IMR-90 (cell line): ENCODE measurements at regions not wholly inside any gene's neighbourhood (a gene's known extent, or its start where the extent isn't known, plus 50 kb on each side); places are given as distances from the start of the nearest gene placed in this dataset.

Experiments
- ATAC-seq: fragments of 200-7000 bp; cut with Tn5 transposase; 2 replicates; pipeline ENCODE4 v1.9.1; 2020; ENCODE audit warnings: low read depth, mild to moderate bottlenecking, moderate library complexity
- BruUV-seq: library from RNA; stranded (reverse); fragments of 400-500 nt; replicated peaks from 2 replicates; lab custom pipeline; 2021; lab: Mats Ljungman, UMichigan
- CTCF ChIA-PET: fragments of 300-600 bp; formaldehyde crosslinking; extraction: SDS; loops from one replicate; lab custom pipeline; 2021; ENCODE audit warnings: antibody characterized with exemption; lab: Yijun Ruan, JAX
- POLR2A ChIA-PET: fragments of 300-600 bp; sonication (Branson Sonifier 250); formaldehyde crosslinking; loops from one replicate; lab custom pipeline; 2022; ENCODE audit warnings: antibody characterized with exemption; ENCODE audit not compliant: unreplicated experiment; lab: Charles Lee
- DNase-seq: peaks from one replicate; pipeline ENCODE4 v3.0.0; 2013
- H2AFZ ChIP-seq: replicated peaks from 2 replicates; pipeline ENCODE3; 2013; ENCODE audit warnings: low read length, mild to moderate bottlenecking; ENCODE audit not compliant: poor library complexity
- H2AK5ac ChIP-seq: 2 replicates; pipeline ENCODE4 v1.6.1; 2013; ENCODE audit warnings: low read depth, low read length, inconsistent platforms
- H2AK9ac ChIP-seq: replicated peaks from 2 replicates; pipeline ENCODE3; 2013; ENCODE audit warnings: mild to moderate bottlenecking, low read depth, low read length, moderate library complexity; ENCODE audit not compliant: poor library complexity
- H2BK120ac ChIP-seq: 2 replicates; pipeline ENCODE4 v1.6.1; 2013; ENCODE audit warnings: low read depth, low read length, inconsistent platforms
- H2BK15ac ChIP-seq: 3 replicates; pipeline ENCODE4 v1.6.1; 2013; ENCODE audit warnings: low read depth, low read length, inconsistent platforms
- H2BK20ac ChIP-seq: 2 replicates; pipeline ENCODE4 v1.6.1; 2013; ENCODE audit warnings: low read depth, mild to moderate bottlenecking, inconsistent platforms, low read length, moderate library complexity
- H2BK5ac ChIP-seq: 2 replicates; pipeline ENCODE4 v1.6.1; 2013; ENCODE audit warnings: mild to moderate bottlenecking, low read depth, low read length, inconsistent platforms; ENCODE audit not compliant: poor library complexity, severe bottlenecking
- H3K14ac ChIP-seq: replicated peaks from 2 replicates; pipeline ENCODE4 v1.6.1; 2013; ENCODE audit warnings: low read depth, low read length, inconsistent platforms
- H3K18ac ChIP-seq: 2 replicates; pipeline ENCODE4 v1.6.1; 2013; ENCODE audit warnings: low read depth, low read length, control low read depth
- H3K23ac ChIP-seq: 2 replicates; pipeline ENCODE4 v1.6.1; 2013; ENCODE audit warnings: low read depth, low read length, inconsistent platforms
- H3K27ac ChIP-seq: 2 replicates; pipeline ENCODE4 v1.5.1; 2013; ENCODE audit warnings: mild to moderate bottlenecking, control low read depth, low read length; ENCODE audit not compliant: insufficient read depth
- H3K27me3 ChIP-seq: 2 replicates; pipeline ENCODE4 v1.6.1; 2013; ENCODE audit warnings: low read length; ENCODE audit not compliant: control insufficient read depth, insufficient read depth
- H3K36me3 ChIP-seq: 2 replicates; pipeline ENCODE4 v1.6.1; 2013; ENCODE audit warnings: low read length, mixed read lengths; ENCODE audit not compliant: control insufficient read depth, insufficient read depth
- H3K4ac ChIP-seq: 2 replicates; pipeline ENCODE4 v1.6.1; 2013; ENCODE audit warnings: low read depth, low read length, inconsistent platforms
- H3K4me1 ChIP-seq: 2 replicates; pipeline ENCODE4 v1.6.1; 2013; ENCODE audit warnings: low read length, mixed read lengths; ENCODE audit not compliant: control insufficient read depth, insufficient read depth
- H3K4me2 ChIP-seq: 2 replicates; pipeline ENCODE4 v1.6.1; 2013; ENCODE audit warnings: low read depth, mild to moderate bottlenecking, control low read depth, low read length, moderate library complexity
- H3K4me3 ChIP-seq: 2 replicates; pipeline ENCODE4 v1.5.1; 2013; ENCODE audit warnings: low read depth, mild to moderate bottlenecking, control low read depth, low read length, moderate library complexity; ENCODE audit not compliant: insufficient read depth
- H3K56ac ChIP-seq: 2 replicates; pipeline ENCODE4 v1.6.1; 2013; ENCODE audit warnings: low read length, inconsistent platforms; ENCODE audit not compliant: insufficient read depth; ENCODE audit errors: extremely low read depth
- H3K79me1 ChIP-seq, 2 experiments: 2 replicates each; pipeline ENCODE4 v1.6.1; 2013; ENCODE audit warnings: low read length in 2 of 2, inconsistent platforms in 1 of 2, low read depth in 1 of 2
- H3K9ac ChIP-seq: 2 replicates; pipeline ENCODE4 v1.6.1; 2013; ENCODE audit warnings: low read depth, low read length, control low read depth
- H3K9me1 ChIP-seq: 2 replicates; pipeline ENCODE4 v1.6.1; 2013; ENCODE audit warnings: low read length, inconsistent platforms; ENCODE audit not compliant: insufficient read depth
- H3K9me3 ChIP-seq: 2 replicates; pipeline ENCODE4 v1.6.1; 2013; ENCODE audit warnings: low read length; ENCODE audit not compliant: control insufficient read depth, insufficient read depth
- H4K20me1 ChIP-seq: 2 replicates; pipeline ENCODE4 v1.6.1; 2013; ENCODE audit warnings: low read length, inconsistent platforms; ENCODE audit not compliant: insufficient read depth
- H4K5ac ChIP-seq: 2 replicates; pipeline ENCODE4 v1.6.1; 2013; ENCODE audit warnings: mild to moderate bottlenecking, low read depth, low read length, control low read depth
- H4K8ac ChIP-seq, 2 experiments: 2 replicates each; pipeline ENCODE4 v1.6.1; 2013; ENCODE audit warnings: low read depth in 2 of 2, low read length in 2 of 2, control low read depth in 1 of 2, inconsistent platforms in 1 of 2
- H4K91ac ChIP-seq: 2 replicates; pipeline ENCODE4 v1.6.1; 2013; ENCODE audit warnings: low read depth, low read length, inconsistent platforms; ENCODE audit not compliant: insufficient read depth
- BHLHE40 ChIP-seq: fragments of 150-350 bp; IDR thresholded peaks from 2 replicates; pipeline ENCODE4 v1.6.1; 2016; ENCODE audit warnings: mild to moderate bottlenecking, low read depth, low read length
- CEBPB ChIP-seq: IDR thresholded peaks from 2 replicates; pipeline ENCODE4 v1.6.1; 2012; ENCODE audit warnings: low read depth, low read length, improper control_type of control experiment
- FOS ChIP-seq: fragments of 150-350 bp; IDR thresholded peaks from 2 replicates; pipeline ENCODE4 v1.6.1; 2016; ENCODE audit warnings: low read depth, low read length
- MAFK ChIP-seq: IDR thresholded peaks from 2 replicates; pipeline ENCODE4 v1.6.1; 2012; ENCODE audit warnings: low read depth, low read length, improper control_type of control experiment
- MAZ ChIP-seq: IDR thresholded peaks from 2 replicates; pipeline ENCODE4 v1.6.1; 2012; ENCODE audit warnings: low read depth, mild to moderate bottlenecking, low read length, improper control_type of control experiment, moderate library complexity, borderline replicate concordance
- NFE2L2 ChIP-seq: fragments of 150-350 bp; IDR thresholded peaks from 2 replicates; pipeline ENCODE4 v1.6.1; 2016; ENCODE audit warnings: low read depth, mild to moderate bottlenecking, low read length
- RAD21 ChIP-seq: IDR thresholded peaks from 2 replicates; pipeline ENCODE4 v1.6.1; 2012; ENCODE audit warnings: low read length, improper control_type of control experiment
- RCOR1 ChIP-seq: IDR thresholded peaks from 2 replicates; pipeline ENCODE4 v1.6.1; 2012; ENCODE audit warnings: mild to moderate bottlenecking, low read length, improper control_type of control experiment; ENCODE audit not compliant: insufficient replicate concordance
- WGBS, 2 experiments: methylation state at CpG; one replicate each; pipeline versions ENCODE4 v1.1.5 to v1.1.7; 2013; ENCODE audit warnings: missing lambda C conversion rate in 2 of 2; ENCODE audit not compliant: insufficient read length in 1 of 2; ENCODE audit errors: extremely low coverage in 2 of 2; 5-methylcytosine and 5-hydroxymethylcytosine counted together
- dilution Hi-C: fragments of 300-500 bp; cut with HindIII; formaldehyde crosslinking; loops from one replicate; pipeline ENCODE4 v1.14.3; 2018; ENCODE audit warnings: low sequenced_read_pairs; ENCODE audit not compliant: unreplicated experiment
- in situ Hi-C: fragments of 300-500 bp; cut with MboI; formaldehyde crosslinking; loops from 3 replicates; pipeline ENCODE4 v1.14.3; 2019; ENCODE audit warnings: low sequenced_read_pairs, inconsistent platforms, mixed read lengths
- intact Hi-C: fragments of 100-400 bp; cut with micrococcal nuclease; formaldehyde crosslinking; loops from 2 replicates; pipeline ENCODE4 v1.10.0; 2022

DNA sequence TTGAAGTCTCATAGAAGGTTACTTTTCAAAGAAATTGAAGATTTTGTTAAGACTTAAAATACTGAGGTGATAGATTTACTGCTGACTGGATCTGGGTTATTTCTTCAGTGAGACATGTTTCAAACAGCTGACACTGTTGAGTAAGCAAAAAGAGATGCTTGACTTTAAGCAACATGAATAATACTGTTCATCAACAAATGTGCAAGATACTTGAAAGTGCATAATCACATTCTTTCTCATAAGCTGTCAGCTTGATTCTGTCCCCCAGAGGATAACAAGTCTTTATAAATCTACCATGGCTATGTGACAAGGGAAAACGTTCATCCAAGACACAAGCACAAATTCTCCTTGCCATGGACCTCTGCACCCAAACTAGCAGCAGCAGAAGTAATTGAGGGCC, 260.1 kb upstream of the CDH18 start:
- Histone ChIP-seq H3K79me1 (no peaks in the 10 kb centered on the region), H3K27ac (no peak overlapping the region), H4K5ac (no peak overlapping the region), H3K9me3 (0 out of 2 replicates have a peak, but pooled peaks cover 2% of the 10 kb centered on the region), H3K4me1 (no peaks in the 10 kb centered on the region), H3K23ac (no peak overlapping the region), H3K14ac (no peak overlapping the region), H3K27me3 (no peaks in the 10 kb centered on the region), H3K18ac (no peak overlapping the region), H3K4ac (no peak overlapping the region), H3K36me3 (no peaks in the 10 kb centered on the region), H2AK9ac (no peak overlapping the region), H2AK5ac (no peak overlapping the region), H3K9me1 (no peaks in the 10 kb centered on the region), H2AFZ (no peak overlapping the region), H3K56ac (no peak overlapping the region), H3K9ac (no peak overlapping the region), H2BK5ac (no peak overlapping the region), H2BK20ac (no peak overlapping the region), H4K91ac (no peak overlapping the region), H3K4me2 (no peak overlapping the region), H4K20me1 (no peaks in the 10 kb centered on the region), H3K4me3 (no peak overlapping the region), H4K8ac (no peak overlapping the region), H2BK15ac (no peak overlapping the region), H2BK120ac (no peak overlapping the region)
- dilution Hi-C loops (no loop called here), intact Hi-C loops (no loop called here), in situ Hi-C loops (no loop called here)
- no peak for TF ChIP-seq FOS
- no peak for TF ChIP-seq MAZ
- no peak for TF ChIP-seq MAFK
- no peak for TF ChIP-seq RCOR1
- no peak for TF ChIP-seq BHLHE40
- TF ChIP-seq NFE2L2 = no peak
- TF ChIP-seq RAD21 = no peak
- no peak for TF ChIP-seq CEBPB
- ATAC-seq (no peak), DNase-seq (no peak)
- no CpG with 5 or more reads among the region's 1 CpG for WGBS, 2 experiments
- BruUV-seq = no TSS peak
- CTCF ChIA-PET = no interaction called here
- POLR2A ChIA-PET = no interaction called here
